H1 (cell line): ENCODE measurements at regions not wholly inside any gene's neighbourhood (a gene's known extent, or its start where the extent isn't known, plus 50 kb on each side); places are given as distances from the start of the nearest gene placed in this dataset.

Experiments
- CTCF ChIA-PET: fragments of 300-600 bp; sonication (Branson Sonifier 250); formaldehyde crosslinking; loops from one replicate; lab custom pipeline; 2021; ENCODE audit not compliant: partially characterized antibody; lab: Charles Lee
- POLR2A ChIA-PET: fragments of 300-600 bp; sonication (Branson Sonifier 250); formaldehyde crosslinking; loops from one replicate; lab custom pipeline; 2021; ENCODE audit warnings: inconsistent platforms; ENCODE audit not compliant: partially characterized antibody; lab: Charles Lee
- DNase-seq, 2 experiments: peaks; one replicate each; pipeline versions ENCODE4 v3.0.0 to v3.0.0-alpha.2; 2010 to 2022; ENCODE audit warnings: low spot score in 2 of 2, low read depth in 1 of 2, mixed read lengths in 1 of 2
- FAIRE-seq: peaks from 2 replicates; lab custom pipeline; 2011; peaks lifted over from hg19 to GRCh38; lab: Jason Lieb, UNC
- H2AFZ ChIP-seq: 2 replicates; pipeline ENCODE4 v1.8.1; 2012; ENCODE audit warnings: low read length, inconsistent platforms
- H2AK5ac ChIP-seq: 2 replicates; pipeline ENCODE4 v1.6.1; 2013; ENCODE audit warnings: low read depth, low read length
- H2BK120ac ChIP-seq: replicated peaks from 2 replicates; pipeline ENCODE3; 2013; ENCODE audit warnings: low read depth, low read length, inconsistent platforms
- H2BK12ac ChIP-seq: 2 replicates; pipeline ENCODE4 v1.6.1; 2013; ENCODE audit warnings: low read depth, low read length
- H2BK15ac ChIP-seq: 2 replicates; pipeline ENCODE4 v1.6.1; 2013; ENCODE audit warnings: low read length
- H2BK20ac ChIP-seq: 2 replicates; pipeline ENCODE4 v1.6.1; 2013; ENCODE audit warnings: low read length
- H2BK5ac ChIP-seq: 2 replicates; pipeline ENCODE4 v1.6.1; 2013; ENCODE audit warnings: low read depth, low read length
- H3K14ac ChIP-seq: 2 replicates; pipeline ENCODE4 v1.6.1; 2013; ENCODE audit warnings: inconsistent platforms; ENCODE audit not compliant: insufficient read length
- H3K18ac ChIP-seq: 2 replicates; pipeline ENCODE4 v1.6.1; 2013; ENCODE audit warnings: low read length; ENCODE audit errors: extremely low read depth
- H3K23ac ChIP-seq: 2 replicates; pipeline ENCODE4 v1.6.1; 2013; ENCODE audit warnings: inconsistent platforms; ENCODE audit not compliant: insufficient read length
- H3K23me2 ChIP-seq: 2 replicates; pipeline ENCODE4 v1.6.1; 2013; ENCODE audit warnings: low read depth, low read length
- H3K27ac ChIP-seq: 2 replicates; pipeline ENCODE4 v1.6.1; 2011; ENCODE audit warnings: low read depth, low read length, inconsistent platforms
- H3K27me3 ChIP-seq, 4 experiments: replicated peaks in 1 of 4; 1 replicate in 1 of 4; 2 replicates in 3 of 4; pipeline versions ENCODE4 v1.6.1 to v1.8.1; 2011 to 2013; ENCODE audit warnings: low read length in 3 of 4, mild to moderate bottlenecking in 3 of 4, inconsistent platforms in 2 of 4, mixed read lengths in 2 of 4, moderate library complexity in 1 of 4; ENCODE audit not compliant: control insufficient read depth in 3 of 4, insufficient read depth in 3 of 4; ENCODE audit errors: extremely low read depth in 1 of 4
- H3K36me3 ChIP-seq, 4 experiments: 2 replicates each; pipeline versions ENCODE4 v1.6.1 to v1.8.1; 2011 to 2013; ENCODE audit warnings: mild to moderate bottlenecking in 4 of 4, low read length in 3 of 4, moderate library complexity in 2 of 4, control low read depth in 1 of 4, inconsistent platforms in 1 of 4; ENCODE audit not compliant: insufficient read depth in 4 of 4, control insufficient read depth in 2 of 4
- H3K4ac ChIP-seq: replicated peaks from 2 replicates; pipeline ENCODE3; 2013; ENCODE audit warnings: low read length, low read depth, mixed read lengths, inconsistent platforms; ENCODE audit not compliant: insufficient read length
- H3K4me1 ChIP-seq, 4 experiments: replicated peaks in 1 of 4; 1 replicate in 1 of 4; 2 replicates in 3 of 4; pipeline versions ENCODE4 v1.6.1 to v1.8.1; 2011 to 2013; ENCODE audit warnings: low read length in 3 of 4, inconsistent platforms in 2 of 4, mixed read lengths in 1 of 4; ENCODE audit not compliant: insufficient read depth in 4 of 4, control insufficient read depth in 3 of 4
- H3K4me2 ChIP-seq, 2 experiments: 2 replicates each; pipeline versions ENCODE4 v1.6.1 to v1.8.1; 2011 to 2013; ENCODE audit warnings: low read depth in 2 of 2, low read length in 2 of 2, control low read depth in 1 of 2, inconsistent platforms in 1 of 2, mild to moderate bottlenecking in 1 of 2; ENCODE audit not compliant: insufficient read depth in 1 of 2
- H3K4me3 ChIP-seq, 4 experiments: fragments of 200-600, 300-600 bp in 1 of 4; sonication (generic), shearing (Covaris generic), sonication (Bioruptor Twin) in 1 of 4; 2 replicates each; pipeline versions ENCODE4 v1.5.1 to v1.8.1; 2011 to 2016; ENCODE audit warnings: low read length in 4 of 4, low read depth in 3 of 4, control low read depth in 2 of 4, inconsistent platforms in 2 of 4, mild to moderate bottlenecking in 2 of 4, mixed read lengths in 1 of 4, moderate library complexity in 1 of 4; ENCODE audit not compliant: insufficient read depth in 2 of 4; ENCODE audit errors: extremely low read depth in 1 of 4
- H3K56ac ChIP-seq: replicated peaks from 2 replicates; pipeline ENCODE3; 2013; ENCODE audit warnings: low read depth, mild to moderate bottlenecking, mixed read lengths, low read length, inconsistent platforms; ENCODE audit not compliant: insufficient read length
- H3K79me1 ChIP-seq: 2 replicates; pipeline ENCODE4 v1.6.1; 2013; ENCODE audit warnings: low read depth, low read length, control low read depth
- H3K79me2 ChIP-seq, 2 experiments: 2 replicates each; pipeline versions ENCODE4 v1.6.1 to v1.8.1; 2012 to 2013; ENCODE audit warnings: low read length in 2 of 2, mild to moderate bottlenecking in 2 of 2, inconsistent platforms in 1 of 2; ENCODE audit not compliant: insufficient read depth in 2 of 2, control insufficient read depth in 1 of 2
- H3K9ac ChIP-seq, 4 experiments: replicated peaks in 1 of 4; 1 replicate in 1 of 4; 2 replicates in 3 of 4; pipeline versions ENCODE4 v1.6.1 to v1.8.1; 2011 to 2013; ENCODE audit warnings: low read depth in 3 of 4, low read length in 3 of 4, control low read depth in 2 of 4, mild to moderate bottlenecking in 2 of 4, moderate library complexity in 2 of 4, inconsistent platforms in 1 of 4; ENCODE audit errors: extremely low read depth in 1 of 4
- H3K9me3 ChIP-seq, 2 experiments: 2 replicates each; pipeline versions ENCODE4 v1.6.1 to v1.8.1; 2012 to 2013; ENCODE audit warnings: mild to moderate bottlenecking in 2 of 2, moderate library complexity in 2 of 2, control low read depth in 1 of 2, inconsistent platforms in 1 of 2, low read depth in 1 of 2, low read length in 1 of 2, mixed read lengths in 1 of 2; ENCODE audit not compliant: insufficient read depth in 2 of 2
- H4K20me1 ChIP-seq, 2 experiments: replicated peaks in 1 of 2; 2 replicates each; pipeline versions ENCODE3 to v1.8.1; 2011 to 2013; ENCODE audit warnings: inconsistent platforms in 2 of 2, low read length in 2 of 2, mild to moderate bottlenecking in 1 of 2; ENCODE audit not compliant: insufficient read depth in 2 of 2, control insufficient read depth in 1 of 2
- H4K5ac ChIP-seq: 2 replicates; pipeline ENCODE4 v1.6.1; 2013; ENCODE audit warnings: low read length, low read depth, mixed read lengths, inconsistent platforms; ENCODE audit not compliant: insufficient read length
- H4K8ac ChIP-seq: 2 replicates; pipeline ENCODE4 v1.8.0; 2013; ENCODE audit warnings: mild to moderate bottlenecking, moderate library complexity, low read length, inconsistent platforms; ENCODE audit not compliant: insufficient read depth; ENCODE audit errors: extremely low read depth
- H4K91ac ChIP-seq: replicated peaks from 2 replicates; pipeline ENCODE3; 2013; ENCODE audit warnings: low read length, mixed read lengths, inconsistent platforms; ENCODE audit not compliant: insufficient read length
- ASH2L ChIP-seq: fragments of 200-600, 300-600 bp; sonication (generic); IDR thresholded peaks from one replicate; pipeline ENCODE4 v1.7.1; 2017; ENCODE audit warnings: low read length
- CBX8 ChIP-seq: fragments of 300-800, 300-1000 bp; sonication (generic); IDR thresholded peaks from 2 replicates; pipeline ENCODE4 v1.7.1; 2016; ENCODE audit warnings: low read depth, low read length, borderline replicate concordance
- CHD1 ChIP-seq: IDR thresholded peaks from 2 replicates; pipeline ENCODE4 v1.6.1; 2012; ENCODE audit warnings: low read depth, low read length, improper control_type of control experiment
- CHD2 ChIP-seq: IDR thresholded peaks from 2 replicates; pipeline ENCODE4 v1.6.1; 2012; ENCODE audit warnings: low read length, improper control_type of control experiment
- JUN ChIP-seq: IDR thresholded peaks from 2 replicates; pipeline ENCODE4 v1.6.1; 2011; ENCODE audit warnings: low read depth, mild to moderate bottlenecking, improper control_type of control experiment, low read length
- KDM5A ChIP-seq: fragments of 200-600 bp; IDR thresholded peaks from 2 replicates; pipeline ENCODE4 v1.7.1; 2012; ENCODE audit warnings: mild to moderate bottlenecking, low read length, inconsistent platforms, mixed read lengths
- TBP ChIP-seq: IDR thresholded peaks from 2 replicates; pipeline ENCODE4 v1.6.1; 2011; ENCODE audit warnings: low read depth, low read length, improper control_type of control experiment
- TCF12 ChIP-seq: IDR thresholded peaks from 2 replicates; pipeline ENCODE4 v1.6.1; 2011; ENCODE audit warnings: low read depth, mild to moderate bottlenecking, low read length
- TF ChIP-seq, protein P1 (sequence below), 3 experiments: IDR thresholded peaks; 1 replicate in 2 of 3; 2 replicates in 1 of 3; pipeline versions ENCODE4 v1.5.1 to v1.6.1; 2011; ENCODE audit warnings: low read length in 3 of 3, mild to moderate bottlenecking in 3 of 3, inconsistent platforms in 2 of 3, low read depth in 1 of 3, moderate library complexity in 1 of 3; ENCODE audit not compliant: insufficient read depth in 1 of 3; ENCODE audit errors: control extremely low read depth in 1 of 3
- TF ChIP-seq, protein P2 (sequence below): IDR thresholded peaks from 2 replicates; pipeline ENCODE4 v1.6.1; 2012; ENCODE audit warnings: inconsistent platforms

- Histone ChIP-seq H2BK12ac (no peak overlapping the region), H4K5ac (no peak overlapping the region), H3K4me1 (no peaks in the 10 kb centered on the region), H3K18ac (no peak overlapping the region), H3K4me2 (no peak overlapping the region), H3K14ac (no peak overlapping the region), H3K56ac (no peak overlapping the region), H4K8ac (no peak overlapping the region), H4K91ac (no peak overlapping the region), H2BK20ac (no peak overlapping the region), H2BK15ac (no peak overlapping the region), H2AFZ (no peak overlapping the region), H3K79me2 (no peaks in the 10 kb centered on the region), H4K20me1 (no peaks in the 10 kb centered on the region), H3K27me3 (no peaks in the 10 kb centered on the region), H3K23me2 (no peaks in the 10 kb centered on the region), H3K79me1 (no peaks in the 10 kb centered on the region), H2BK5ac (no peak overlapping the region), H3K27ac (no peak overlapping the region), H3K9ac (no peak overlapping the region), H2AK5ac (no peak overlapping the region), H3K4ac (no peak overlapping the region), H3K9me3 (no peaks in the 10 kb centered on the region), H3K23ac (no peak overlapping the region), H3K4me3 (no peak overlapping the region), H2BK120ac (no peak overlapping the region), H3K36me3 (no peaks in the 10 kb centered on the region)
- ChIA-PET CTCF (interaction anchor here (1.1 to 1.3 kb wide), 2 partner anchors 8 to 10 kb away, joined by 4 to 5 read pairs; no protein-coding TSS in a partner anchor), POLR2A (no interaction called here)
- DNase-seq, result no peak
- no peak for FAIRE-seq
- TF ChIP-seq KDM5A (no peak), JUN (no peak), TBP (no peak), CHD1 (no peak), TCF12 (no peak), ASH2L (no peak), CHD2 (no peak), CBX8 (no peak)
- TF ChIP-seq, protein P1, sequence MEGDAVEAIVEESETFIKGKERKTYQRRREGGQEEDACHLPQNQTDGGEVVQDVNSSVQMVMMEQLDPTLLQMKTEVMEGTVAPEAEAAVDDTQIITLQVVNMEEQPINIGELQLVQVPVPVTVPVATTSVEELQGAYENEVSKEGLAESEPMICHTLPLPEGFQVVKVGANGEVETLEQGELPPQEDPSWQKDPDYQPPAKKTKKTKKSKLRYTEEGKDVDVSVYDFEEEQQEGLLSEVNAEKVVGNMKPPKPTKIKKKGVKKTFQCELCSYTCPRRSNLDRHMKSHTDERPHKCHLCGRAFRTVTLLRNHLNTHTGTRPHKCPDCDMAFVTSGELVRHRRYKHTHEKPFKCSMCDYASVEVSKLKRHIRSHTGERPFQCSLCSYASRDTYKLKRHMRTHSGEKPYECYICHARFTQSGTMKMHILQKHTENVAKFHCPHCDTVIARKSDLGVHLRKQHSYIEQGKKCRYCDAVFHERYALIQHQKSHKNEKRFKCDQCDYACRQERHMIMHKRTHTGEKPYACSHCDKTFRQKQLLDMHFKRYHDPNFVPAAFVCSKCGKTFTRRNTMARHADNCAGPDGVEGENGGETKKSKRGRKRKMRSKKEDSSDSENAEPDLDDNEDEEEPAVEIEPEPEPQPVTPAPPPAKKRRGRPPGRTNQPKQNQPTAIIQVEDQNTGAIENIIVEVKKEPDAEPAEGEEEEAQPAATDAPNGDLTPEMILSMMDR (IDR thresholded peaks at IDR 0.05; ENCODE audit: control extremely low read depth in 1 of 3, insufficient read depth in 1 of 3, low read depth in 1 of 3, low read length in 3 of 3), result no peak
- TF ChIP-seq, protein P2, sequence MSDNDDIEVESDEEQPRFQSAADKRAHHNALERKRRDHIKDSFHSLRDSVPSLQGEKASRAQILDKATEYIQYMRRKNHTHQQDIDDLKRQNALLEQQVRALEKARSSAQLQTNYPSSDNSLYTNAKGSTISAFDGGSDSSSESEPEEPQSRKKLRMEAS, result no peak
Observed at GRCh38 chr6:23087471-23087870, 518.1 kb downstream of the HDGFL1 start.
